GM12865 (cell line): ENCODE measurements at regions not wholly inside any gene's neighbourhood (a gene's known extent, or its start where the extent isn't known, plus 50 kb on each side); places are given as distances from the start of the nearest gene placed in this dataset.

Source experiments
- DNase-seq: peaks from one replicate; pipeline ENCODE4 v3.0.0; 2010; ENCODE audit warnings: low read depth
- H3K4me3 ChIP-seq: 2 replicates; pipeline ENCODE4 v1.5.1; 2011; ENCODE audit warnings: mild to moderate bottlenecking, low read depth, low read length, control low read depth
- TF ChIP-seq, protein P1 (sequence below): IDR thresholded peaks from 2 replicates; pipeline ENCODE4 v1.5.1; 2011; ENCODE audit warnings: low read length, control low read depth, low read depth, inconsistent platforms; ENCODE audit not compliant: insufficient read depth; ENCODE audit errors: missing control alignments

DNA sequence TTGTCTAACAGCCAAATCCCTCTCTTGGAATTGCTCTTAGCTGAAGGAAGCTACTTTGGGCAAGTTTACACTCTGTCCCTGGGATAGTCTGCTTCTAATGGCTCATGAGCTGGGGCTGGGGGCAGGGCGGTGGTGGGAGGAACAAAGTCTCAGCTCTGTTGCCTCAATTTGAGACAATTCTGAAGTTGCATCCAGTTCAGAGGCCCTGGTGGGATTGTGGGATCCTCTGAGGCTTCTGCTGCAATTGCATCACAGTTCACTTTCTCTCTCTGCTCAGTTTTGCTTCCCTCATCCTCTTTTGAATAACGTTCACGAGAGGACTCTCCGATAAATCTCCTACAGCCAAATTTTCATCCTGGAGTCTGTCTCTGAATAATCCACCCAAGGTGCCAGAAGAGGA lies 440.6 kb upstream of the SLC35B3 start:
- TF ChIP-seq, protein P1, sequence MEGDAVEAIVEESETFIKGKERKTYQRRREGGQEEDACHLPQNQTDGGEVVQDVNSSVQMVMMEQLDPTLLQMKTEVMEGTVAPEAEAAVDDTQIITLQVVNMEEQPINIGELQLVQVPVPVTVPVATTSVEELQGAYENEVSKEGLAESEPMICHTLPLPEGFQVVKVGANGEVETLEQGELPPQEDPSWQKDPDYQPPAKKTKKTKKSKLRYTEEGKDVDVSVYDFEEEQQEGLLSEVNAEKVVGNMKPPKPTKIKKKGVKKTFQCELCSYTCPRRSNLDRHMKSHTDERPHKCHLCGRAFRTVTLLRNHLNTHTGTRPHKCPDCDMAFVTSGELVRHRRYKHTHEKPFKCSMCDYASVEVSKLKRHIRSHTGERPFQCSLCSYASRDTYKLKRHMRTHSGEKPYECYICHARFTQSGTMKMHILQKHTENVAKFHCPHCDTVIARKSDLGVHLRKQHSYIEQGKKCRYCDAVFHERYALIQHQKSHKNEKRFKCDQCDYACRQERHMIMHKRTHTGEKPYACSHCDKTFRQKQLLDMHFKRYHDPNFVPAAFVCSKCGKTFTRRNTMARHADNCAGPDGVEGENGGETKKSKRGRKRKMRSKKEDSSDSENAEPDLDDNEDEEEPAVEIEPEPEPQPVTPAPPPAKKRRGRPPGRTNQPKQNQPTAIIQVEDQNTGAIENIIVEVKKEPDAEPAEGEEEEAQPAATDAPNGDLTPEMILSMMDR, result no peak
- no peak overlapping the region for H3K4me3 ChIP-seq
- DNase-seq, result no peak

DNA sequence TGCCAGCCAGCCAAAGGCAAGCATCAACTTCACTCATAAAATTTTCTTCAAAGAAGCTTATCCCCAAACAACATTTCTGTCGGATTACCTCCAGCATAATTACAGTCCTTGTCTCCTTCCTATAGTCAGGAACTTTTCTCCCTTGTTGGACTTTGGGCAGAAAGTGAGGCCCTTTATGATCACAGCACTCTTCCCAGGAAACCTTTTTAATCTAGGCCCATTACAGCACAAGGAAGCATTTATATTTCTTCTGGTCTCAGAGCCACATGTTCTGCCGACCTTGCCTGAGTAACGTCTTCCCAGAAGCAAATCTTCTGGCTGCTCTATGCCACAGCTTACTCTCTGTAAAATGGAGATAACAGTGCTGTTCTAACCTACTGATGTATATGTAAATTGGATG lies 437.2 kb upstream of the SLC35B3 start:
- DNase-seq, result no peak
- TF ChIP-seq, protein P1, result no peak
- no peak overlapping the region for H3K4me3 ChIP-seq

DNA sequence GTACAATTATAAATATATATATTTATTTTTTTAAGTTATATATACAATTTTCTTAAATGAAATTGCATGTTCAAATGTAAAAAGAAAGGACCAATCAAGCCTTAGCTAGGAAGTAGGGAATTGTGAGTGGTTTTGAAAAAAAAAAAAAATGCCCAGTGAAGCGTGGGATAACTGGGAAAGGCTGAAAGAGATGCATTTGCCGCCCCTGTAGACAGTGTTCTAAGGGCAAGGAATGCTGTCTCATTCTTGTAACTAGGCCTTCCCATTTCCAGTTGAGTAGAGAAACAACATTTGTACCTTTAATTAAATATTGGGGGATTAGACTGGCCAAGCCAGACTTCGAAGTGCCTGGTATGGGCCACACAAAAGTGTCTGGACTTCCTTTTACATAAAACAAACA lies 430.1 kb upstream of the SLC35B3 start:
- no peak overlapping the region for H3K4me3 ChIP-seq
- no peak for DNase-seq

DNA sequence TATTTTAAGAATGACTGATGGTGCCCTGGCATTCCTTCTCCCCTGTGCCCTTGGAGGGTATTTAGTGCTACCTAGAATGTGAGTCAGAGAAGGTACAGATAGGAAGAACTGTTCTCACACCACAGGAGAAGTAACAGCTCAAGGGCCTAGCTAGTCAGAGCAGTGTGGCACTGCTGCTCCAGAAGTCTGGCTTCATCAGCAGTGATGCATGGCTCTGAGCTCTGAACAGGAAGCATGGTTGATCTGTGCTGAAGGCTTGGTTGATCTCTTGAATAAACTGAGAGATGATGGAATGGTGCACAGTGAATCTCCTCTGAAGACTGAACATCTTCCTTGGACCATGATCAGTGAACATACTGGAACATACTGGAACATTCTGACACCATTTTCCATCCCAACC lies 425.3 kb upstream of the SLC35B3 start:
- TF ChIP-seq, protein P1, result no peak
- DNase-seq, result no peak
- H3K4me3 ChIP-seq, result no peak overlapping the region

More for the DNA sequence above, 430.1 kb upstream of the SLC35B3 start:
- TF ChIP-seq, protein P1, result no peak

DNA sequence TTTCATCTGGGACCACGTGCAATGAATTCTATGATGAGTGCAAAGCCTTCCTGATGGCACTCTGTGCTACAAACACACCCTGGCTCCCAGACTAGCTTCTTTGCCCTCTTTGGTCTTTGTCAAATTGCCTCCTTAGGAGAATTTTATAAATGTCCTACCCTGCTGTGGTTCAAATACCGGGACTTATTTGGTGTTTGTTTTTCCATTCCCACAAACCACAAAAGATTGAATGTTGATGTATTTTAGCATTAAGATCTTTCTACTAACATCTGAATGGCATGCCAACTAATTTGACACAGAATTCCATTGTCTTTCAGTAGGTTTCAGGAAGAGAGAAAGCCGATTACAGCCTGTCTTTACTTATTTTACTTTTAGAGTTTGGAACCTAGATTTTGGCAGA lies 424.2 kb upstream of the SLC35B3 start:
- H3K4me3 ChIP-seq, result no peak overlapping the region
- no peak for DNase-seq
- TF ChIP-seq, protein P1, result no peak

DNA sequence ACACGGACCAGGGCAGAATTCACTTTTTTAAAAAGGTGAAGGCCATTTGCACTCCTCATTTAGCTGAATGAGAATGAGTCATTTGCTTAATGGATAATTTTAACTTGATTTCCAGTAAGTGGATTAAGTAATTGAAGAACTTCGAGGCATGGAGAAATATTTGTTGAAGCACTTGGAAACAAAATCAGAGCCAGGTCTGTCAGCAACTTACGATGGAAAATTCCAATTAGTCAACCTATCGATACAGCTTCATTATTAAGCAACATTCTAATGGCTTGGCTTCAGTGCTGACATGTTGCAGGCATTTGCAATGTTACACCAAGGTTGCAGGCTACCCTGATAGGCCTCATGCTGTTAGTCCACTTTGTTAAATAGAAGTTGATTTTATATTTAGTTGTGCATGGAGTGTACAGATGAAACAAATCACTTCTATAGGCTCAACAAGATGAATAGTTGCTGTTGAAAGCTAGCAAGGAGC lies 423.5 kb upstream of the SLC35B3 start:
- no peak overlapping the region for H3K4me3 ChIP-seq
- no peak for DNase-seq
- TF ChIP-seq, protein P1, result no peak

DNA sequence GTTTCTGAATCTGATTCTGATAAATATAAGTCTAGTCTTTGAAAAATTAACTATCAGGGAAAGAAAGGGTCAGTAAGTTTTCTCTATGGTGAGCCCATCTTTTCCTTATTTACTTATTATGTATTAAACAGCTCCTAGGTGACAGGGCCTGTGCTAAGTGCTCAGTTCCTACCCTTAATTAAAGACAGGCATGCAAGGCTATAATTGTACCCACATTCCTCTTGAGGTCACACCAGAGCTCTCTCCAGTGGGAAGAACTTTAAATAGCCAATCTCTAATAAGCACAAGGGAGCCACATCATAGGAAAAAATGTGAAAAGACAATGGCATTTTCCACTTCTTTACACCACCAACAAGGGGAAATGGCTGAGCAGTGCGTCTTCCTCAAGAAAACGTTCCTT lies 421.8 kb upstream of the SLC35B3 start:
- no peak for DNase-seq

More for the DNA sequence above, 421.8 kb upstream of the SLC35B3 start:
- no peak overlapping the region for H3K4me3 ChIP-seq
- TF ChIP-seq, protein P1, result no peak
